Loucy (cell line): ENCODE measurements at regions not wholly inside any gene's neighbourhood (a gene's known extent, or its start where the extent isn't known, plus 50 kb on each side); places are given as distances from the start of the nearest gene placed in this dataset.

ENCODE experiments used
- H2AFZ ChIP-seq: fragments of 200-600 bp; sonication (generic); 2 replicates; pipeline ENCODE4 v1.6.0; 2016; ENCODE audit warnings: antibody characterized with exemption, mild to moderate bottlenecking, low read length, moderate library complexity
- H3F3A ChIP-seq: fragments of 200-600 bp; 2 replicates; pipeline ENCODE4 v1.6.0; 2016; ENCODE audit warnings: antibody characterized with exemption, low read depth, mild to moderate bottlenecking
- H3K27me3 ChIP-seq: fragments of 200-600 bp; sonication (generic); 2 replicates; pipeline ENCODE4 v1.6.1; 2014; ENCODE audit warnings: low read length, mild to moderate bottlenecking; ENCODE audit not compliant: insufficient read depth, poor library complexity, severe bottlenecking
- H3K36me3 ChIP-seq: fragments of 200-600 bp; sonication (generic); 2 replicates; pipeline ENCODE4 v1.6.1; 2016; ENCODE audit warnings: low read length; ENCODE audit not compliant: insufficient read depth
- H3K4me1 ChIP-seq: fragments of 200-600 bp; sonication (generic); 2 replicates; pipeline ENCODE4 v1.5.1; 2014; ENCODE audit warnings: low read length, mild to moderate bottlenecking; ENCODE audit not compliant: insufficient read depth, poor library complexity, severe bottlenecking
- H3K4me2 ChIP-seq: fragments of 200-600 bp; sonication (generic); 2 replicates; pipeline ENCODE4 v1.6.0; 2014; ENCODE audit warnings: antibody characterized with exemption, low read length, low read depth, mild to moderate bottlenecking; ENCODE audit not compliant: poor library complexity, severe bottlenecking
- H3K4me3 ChIP-seq: fragments of 200-600 bp; sonication (generic); 2 replicates; pipeline ENCODE4 v1.5.1; 2014; ENCODE audit warnings: low read length, mild to moderate bottlenecking, mixed read lengths; ENCODE audit not compliant: poor library complexity, severe bottlenecking
- H3K79me2 ChIP-seq: fragments of 200-600 bp; sonication (generic); 2 replicates; pipeline ENCODE4 v1.6.1; 2014; ENCODE audit warnings: low read length; ENCODE audit not compliant: insufficient read depth
- H3K9ac ChIP-seq: fragments of 200-600 bp; sonication (generic); 2 replicates; pipeline ENCODE4 v1.6.0; 2014; ENCODE audit warnings: mild to moderate bottlenecking, low read depth, low read length, moderate library complexity; ENCODE audit not compliant: poor library complexity, severe bottlenecking
- H3K9me2 ChIP-seq: fragments of 200-600 bp; sonication (generic); replicated peaks from 2 replicates; pipeline ENCODE4 v1.6.1; 2016; ENCODE audit warnings: low read depth, low read length, mixed read lengths
- H3K9me3 ChIP-seq: fragments of 200-600 bp; sonication (generic); 2 replicates; pipeline ENCODE4 v1.6.1; 2014; ENCODE audit warnings: mild to moderate bottlenecking, antibody characterized with exemption, low read length, low read depth; ENCODE audit not compliant: insufficient read depth
- H4K20me1 ChIP-seq: fragments of 200-600 bp; sonication (generic); 2 replicates; pipeline ENCODE4 v1.6.0; 2014; ENCODE audit warnings: antibody characterized with exemption, low read length, mild to moderate bottlenecking; ENCODE audit not compliant: insufficient read depth, poor library complexity, severe bottlenecking
- CTCF ChIP-seq: fragments of 200-600 bp; sonication (generic); conservative IDR thresholded peaks from 2 replicates; pipeline ENCODE4 v1.5.1; 2014; ENCODE audit warnings: mild to moderate bottlenecking, antibody characterized with exemption, low read length
- EZH2phosphoT487 ChIP-seq: fragments of 200-600 bp; IDR thresholded peaks from 2 replicates; pipeline ENCODE4 v1.6.1; 2018; ENCODE audit warnings: antibody characterized with exemption, mild to moderate bottlenecking, moderate library complexity, borderline replicate concordance

GRCh38 chr7:17147409-17147808 lies 151.0 kb upstream of the AHR start:
- H4K20me1 ChIP-seq: no peaks in the 10 kb centered on the region
- no peak overlapping the region for H3K4me3 ChIP-seq
- no peaks in the 10 kb centered on the region for H3F3A ChIP-seq
- H3K9me3 ChIP-seq: no peaks in the 10 kb centered on the region
- no peaks in the 10 kb centered on the region for H3K27me3 ChIP-seq
- TF ChIP-seq CTCF: no peak
- TF ChIP-seq EZH2phosphoT487: no peak
- H3K9me2 ChIP-seq: no peaks in the 10 kb centered on the region
- H3K4me2 ChIP-seq: no peak overlapping the region
- H3K9ac ChIP-seq: no peak overlapping the region
- no peaks in the 10 kb centered on the region for H3K79me2 ChIP-seq
- H3K4me1 ChIP-seq: peaks cover 33% of the 10 kb centered on the region
- no peaks in the 10 kb centered on the region for H3K36me3 ChIP-seq
- H2AFZ ChIP-seq: no peak overlapping the region

GRCh38 chr7:17150018-17150417 lies 148.4 kb upstream of the AHR start:
- Histone ChIP-seq H3K4me1 (peaks cover 17% of the 10 kb centered on the region), H3K9me2 (no peaks in the 10 kb centered on the region), H3K36me3 (no peaks in the 10 kb centered on the region), H4K20me1 (no peaks in the 10 kb centered on the region), H3K9me3 (no peaks in the 10 kb centered on the region), H3K4me3 (no peak overlapping the region), H2AFZ (no peak overlapping the region), H3K9ac (no peak overlapping the region), H3K27me3 (no peaks in the 10 kb centered on the region), H3F3A (no peaks in the 10 kb centered on the region), H3K79me2 (no peaks in the 10 kb centered on the region), H3K4me2 (no peak overlapping the region)
- no peak for TF ChIP-seq EZH2phosphoT487
- no peak for TF ChIP-seq CTCF

- no peak overlapping the region for H3K9ac ChIP-seq
- H3F3A ChIP-seq: no peaks in the 10 kb centered on the region
- H2AFZ ChIP-seq: no peak overlapping the region
- no peaks in the 10 kb centered on the region for H3K9me3 ChIP-seq
- no peaks in the 10 kb centered on the region for H3K36me3 ChIP-seq
- H3K9me2 ChIP-seq: no peaks in the 10 kb centered on the region
- no peaks in the 10 kb centered on the region for H3K27me3 ChIP-seq
- H3K4me3 ChIP-seq: no peak overlapping the region
- no peaks in the 10 kb centered on the region for H4K20me1 ChIP-seq
- no peak for TF ChIP-seq EZH2phosphoT487
- no peak; the same call in 1 of the 2 replicates for TF ChIP-seq CTCF
- no peaks in the 10 kb centered on the region for H3K79me2 ChIP-seq
- H3K4me1 ChIP-seq: peaks cover 24% of the 10 kb centered on the region
- H3K4me2 ChIP-seq: peak overlapping the region; percentile 13
These were observed 145.7 kb upstream of the AHR start for GRCh38 chr7:17152721-17153120.
